Activated CD4-positive, alpha-beta memory T cell treated with anti-CD3 and anti-CD28 coated beads for 36 hours (primary cell): ENCODE measurements at regions not wholly inside any gene's neighbourhood (a gene's known extent, or its start where the extent isn't known, plus 50 kb on each side); places are given as distances from the start of the nearest gene placed in this dataset.

Experiments used
- CTCF ChIA-PET: fragments of 350-600 bp; sonication (Branson Sonifier 250); formaldehyde crosslinking; loops from one replicate; lab custom pipeline; 2021; ENCODE audit warnings: antibody characterized with exemption, inconsistent platforms; lab: Charles Lee
- POLR2A ChIA-PET: fragments of 350-600 bp; sonication (Branson Sonifier 250); formaldehyde crosslinking; loops from one replicate; lab custom pipeline; 2021; ENCODE audit warnings: antibody characterized with exemption; lab: Charles Lee
- DNase-seq: peaks from one replicate; pipeline ENCODE4 v3.0.0-alpha.2; 2020
- H3K27ac Mint-ChIP-seq: one replicate; pipeline ENCODE4 v1.8.0; 2021; ENCODE audit warnings: mixed read lengths
- H3K27me3 Mint-ChIP-seq: one replicate; pipeline ENCODE4 v1.8.0; 2021; ENCODE audit warnings: mixed read lengths
- H3K36me3 Mint-ChIP-seq: one replicate; pipeline ENCODE4 v1.8.0; 2021; ENCODE audit warnings: mixed read lengths
- H3K4me1 Mint-ChIP-seq: one replicate; pipeline ENCODE4 v1.8.0; 2021; ENCODE audit warnings: low read depth, mixed read lengths
- H3K4me3 Mint-ChIP-seq: one replicate; pipeline ENCODE4 v1.8.0; 2021; ENCODE audit warnings: mild to moderate bottlenecking, mixed read lengths
- H3K9me3 Mint-ChIP-seq: one replicate; pipeline ENCODE4 v1.8.0; 2021; ENCODE audit warnings: mixed read lengths
- intact Hi-C: fragments of 100-400 bp; cut with micrococcal nuclease; formaldehyde crosslinking; loops from one replicate; pipeline ENCODE4 v1.15.1; 2023

- Mint-ChIP-seq H3K4me3 (no peak overlapping the region), H3K27ac (no peak overlapping the region), H3K9me3 (peaks cover 3% of the 10 kb centered on the region), H3K4me1 (peaks cover 3% of the 10 kb centered on the region), H3K27me3 (peaks cover 2% of the 10 kb centered on the region), H3K36me3 (no peaks in the 10 kb centered on the region)
- ChIA-PET CTCF (no interaction called here), POLR2A (no interaction called here)
- intact Hi-C loops: loop anchor here (10.0 kb wide), 2 partner anchors 122 to 388 kb away; no protein-coding TSS in a partner anchor
- no peak for DNase-seq
Observed at GRCh38 chr12:127552838-127553237, 714.1 kb upstream of the TMEM132C start.

GRCh38 chr12:127555071-127555470 lies 711.9 kb upstream of the TMEM132C start:
- no peaks in the 10 kb centered on the region for H3K27me3 Mint-ChIP-seq
- H3K4me1 Mint-ChIP-seq: peaks cover 20% of the 10 kb centered on the region
- no peak overlapping the region for H3K4me3 Mint-ChIP-seq
- DNase-seq: no peak
- POLR2A ChIA-PET: no interaction called here
- no peaks in the 10 kb centered on the region for H3K36me3 Mint-ChIP-seq
- CTCF ChIA-PET: no interaction called here
- H3K9me3 Mint-ChIP-seq: peaks cover 6% of the 10 kb centered on the region
- intact Hi-C loops: loop anchor here (5.0 to 10.0 kb wide), 3 partner anchors 120 to 783 kb away; no protein-coding TSS in a partner anchor
- no peak overlapping the region for H3K27ac Mint-ChIP-seq

DNA sequence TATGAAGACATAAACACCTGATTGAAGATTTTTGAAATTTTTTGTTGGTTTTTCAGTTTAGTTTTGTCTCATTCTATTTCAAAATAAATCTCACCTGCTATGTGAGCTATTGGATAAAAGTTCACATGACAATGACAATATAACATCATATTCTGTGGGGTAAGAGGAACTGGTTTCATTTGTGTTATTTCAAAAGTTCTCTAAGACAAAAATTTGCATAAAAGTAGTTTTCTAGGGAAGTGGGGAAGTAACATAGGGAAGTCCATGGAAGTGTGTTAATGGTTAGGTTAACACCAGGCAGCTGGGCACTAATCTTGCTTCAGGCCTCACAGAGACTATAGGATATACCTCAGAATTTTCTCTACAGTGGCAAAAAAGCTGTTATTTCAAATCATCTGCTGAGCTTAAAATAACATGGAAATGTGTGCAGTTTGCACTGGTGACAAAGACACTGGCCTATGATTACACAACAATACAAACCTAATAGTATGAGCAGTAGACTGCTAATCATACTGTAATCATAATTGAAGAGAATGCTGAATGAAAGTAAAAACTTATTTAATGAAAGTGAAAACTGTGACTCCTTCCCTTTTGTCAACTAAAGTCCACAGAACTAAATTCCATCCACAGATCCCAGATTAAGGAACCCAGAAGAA lies 710.6 kb upstream of the TMEM132C start:
- Mint-ChIP-seq H3K27me3 (no peaks in the 10 kb centered on the region), H3K4me1 (peaks cover 22% of the 10 kb centered on the region), H3K36me3 (no peaks in the 10 kb centered on the region), H3K4me3 (no peak overlapping the region), H3K9me3 (peaks cover 9% of the 10 kb centered on the region), H3K27ac (no peak overlapping the region)
- intact Hi-C loops: loop anchor here (5.0 to 10.0 kb wide), 3 partner anchors 118 to 784 kb away; no protein-coding TSS in a partner anchor
- ChIA-PET CTCF (no interaction called here), POLR2A (no interaction called here)
- DNase-seq: no peak

GRCh38 chr12:127558361-127558760 lies 708.6 kb upstream of the TMEM132C start:
- H3K27ac Mint-ChIP-seq: peak overlapping the region; percentile 53
- intact Hi-C loops: loop anchor here (2.0 to 10.0 kb wide), 4 partner anchors 70 to 786 kb away; no protein-coding TSS in a partner anchor
- CTCF ChIA-PET: no interaction called here

DNA sequence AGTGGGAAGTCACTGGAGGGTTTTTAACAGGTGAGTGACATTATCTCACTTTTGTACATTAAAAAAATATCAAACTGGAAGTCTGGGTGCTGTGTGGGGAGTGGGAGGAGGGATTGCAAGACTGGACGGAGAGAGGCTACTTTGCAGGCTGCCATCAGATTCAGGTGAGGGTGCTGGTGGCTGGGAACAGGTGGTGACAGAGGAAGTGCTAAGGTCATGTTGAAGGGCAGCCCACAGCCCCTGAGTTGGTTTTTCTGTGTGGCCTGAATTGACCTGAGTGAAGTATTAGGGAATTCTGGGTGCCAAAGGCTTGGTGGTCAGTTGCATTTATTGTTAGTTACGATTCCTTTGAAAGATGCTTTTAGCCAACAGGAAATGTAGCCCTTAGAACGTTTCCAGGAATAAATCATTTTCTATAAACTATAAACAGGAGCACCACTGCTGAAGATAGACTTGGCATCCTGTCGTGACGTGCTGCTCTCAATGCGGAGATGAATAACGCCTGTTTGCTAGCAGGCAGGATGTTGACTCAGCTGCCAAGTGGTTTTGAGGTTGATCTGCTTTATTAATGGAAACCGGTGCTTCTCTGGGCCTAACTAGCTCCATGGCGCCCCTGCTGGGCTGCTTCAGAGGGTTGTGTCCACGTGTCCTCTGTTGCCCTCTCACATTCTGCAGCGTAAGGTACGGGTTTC lies 707.5 kb upstream of the TMEM132C start:
- POLR2A ChIA-PET: no interaction called here
- intact Hi-C loops: loop anchor here (2.0 to 10.0 kb wide), 4 partner anchors 71 to 787 kb away; no protein-coding TSS in a partner anchor
- peak; percentile 89 for DNase-seq
- no peaks in the 10 kb centered on the region for H3K27me3 Mint-ChIP-seq
- H3K9me3 Mint-ChIP-seq: peaks cover 6% of the 10 kb centered on the region
- no peak overlapping the region for H3K4me3 Mint-ChIP-seq
- H3K4me1 Mint-ChIP-seq: peaks cover 22% of the 10 kb centered on the region
- no peaks in the 10 kb centered on the region for H3K36me3 Mint-ChIP-seq
- peak overlapping the region; percentile 85 for H3K27ac Mint-ChIP-seq
- CTCF ChIA-PET: interaction anchor here (1.0 to 1.4 kb wide), 2 partner anchors 118 to 178 kb away, joined by 3 to 4 read pairs; no protein-coding TSS in a partner anchor

More at GRCh38 chr12:127558361-127558760, 708.6 kb upstream of the TMEM132C start:
- Mint-ChIP-seq H3K4me3 (no peak overlapping the region), H3K4me1 (peaks cover 22% of the 10 kb centered on the region), H3K36me3 (no peaks in the 10 kb centered on the region), H3K9me3 (peaks cover 6% of the 10 kb centered on the region), H3K27me3 (no peaks in the 10 kb centered on the region)
- no peak for DNase-seq
- POLR2A ChIA-PET: no interaction called here

DNA sequence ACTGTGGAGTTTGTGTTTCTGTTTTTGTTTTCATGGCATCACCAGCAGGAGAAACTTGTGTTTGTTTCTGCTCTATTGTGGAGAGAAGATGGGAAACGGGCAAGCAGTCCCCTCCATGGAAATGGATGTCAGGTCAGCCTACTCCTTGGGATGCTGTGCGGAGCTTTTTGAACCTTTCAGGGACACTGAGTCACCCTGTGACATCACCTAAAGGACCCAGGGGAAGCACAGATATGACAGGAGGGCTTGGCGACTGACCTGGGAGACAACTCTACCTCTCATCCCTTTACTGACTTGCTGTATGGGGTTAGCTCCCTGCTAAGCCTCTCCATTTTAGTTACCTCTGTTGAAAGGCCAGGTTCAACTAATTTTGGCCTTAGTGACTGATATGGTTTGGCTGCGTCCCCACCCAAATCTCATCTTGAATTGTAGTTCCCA lies 706.9 kb upstream of the TMEM132C start:
- DNase-seq: no peak
- CTCF ChIA-PET: interaction anchor here (1.0 to 1.4 kb wide), 2 partner anchors 117 to 179 kb away, joined by 3 to 4 read pairs; no protein-coding TSS in a partner anchor
- intact Hi-C loops: no loop called here

DNA sequence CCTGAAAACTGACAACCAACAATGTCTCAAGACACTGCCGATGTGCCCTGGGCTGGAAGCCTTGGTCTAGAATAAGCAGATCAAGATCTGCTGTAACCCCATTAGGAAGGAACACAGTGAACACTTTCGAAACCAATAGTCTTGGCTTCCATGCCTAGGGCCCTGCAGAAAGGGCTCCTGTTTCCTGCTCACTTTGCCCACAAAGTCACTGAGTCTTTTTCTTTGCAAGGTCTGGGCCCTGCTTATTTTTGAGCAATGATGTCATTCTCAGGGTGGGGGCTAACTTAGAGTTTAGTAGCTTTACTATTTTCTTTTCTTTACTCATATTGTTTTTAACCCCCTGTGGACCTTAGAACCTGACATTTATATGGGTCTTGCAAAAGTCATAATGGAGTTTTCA lies 704.2 kb upstream of the TMEM132C start:
- no peaks in the 10 kb centered on the region for H3K36me3 Mint-ChIP-seq
- POLR2A ChIA-PET: no interaction called here
- H3K9me3 Mint-ChIP-seq: peaks cover 14% of the 10 kb centered on the region
- H3K4me3 Mint-ChIP-seq: no peak overlapping the region
- H3K4me1 Mint-ChIP-seq: peaks cover 18% of the 10 kb centered on the region
- intact Hi-C loops: no loop called here
- no peak for DNase-seq
- CTCF ChIA-PET: no interaction called here
- H3K27me3 Mint-ChIP-seq: no peaks in the 10 kb centered on the region
- no peak overlapping the region for H3K27ac Mint-ChIP-seq

More for the DNA sequence above, 706.9 kb upstream of the TMEM132C start:
- H3K36me3 Mint-ChIP-seq: no peaks in the 10 kb centered on the region
- H3K9me3 Mint-ChIP-seq: peaks cover 6% of the 10 kb centered on the region
- peaks cover 22% of the 10 kb centered on the region for H3K4me1 Mint-ChIP-seq
- no peaks in the 10 kb centered on the region for H3K27me3 Mint-ChIP-seq
- no peak overlapping the region for H3K4me3 Mint-ChIP-seq
- POLR2A ChIA-PET: no interaction called here
- peak overlapping the region; percentile 85 for H3K27ac Mint-ChIP-seq

- no peak overlapping the region for H3K27ac Mint-ChIP-seq
- H3K4me1 Mint-ChIP-seq: peaks cover 2% of the 10 kb centered on the region
- peaks cover 15% of the 10 kb centered on the region for H3K9me3 Mint-ChIP-seq
- ChIA-PET CTCF (no interaction called here), POLR2A (no interaction called here)
- H3K4me3 Mint-ChIP-seq: no peak overlapping the region
- no peaks in the 10 kb centered on the region for H3K36me3 Mint-ChIP-seq
- intact Hi-C loops: no loop called here
- no peak for DNase-seq
- no peaks in the 10 kb centered on the region for H3K27me3 Mint-ChIP-seq
Observed at GRCh38 chr12:127565241-127565640, 701.7 kb upstream of the TMEM132C start.

DNA sequence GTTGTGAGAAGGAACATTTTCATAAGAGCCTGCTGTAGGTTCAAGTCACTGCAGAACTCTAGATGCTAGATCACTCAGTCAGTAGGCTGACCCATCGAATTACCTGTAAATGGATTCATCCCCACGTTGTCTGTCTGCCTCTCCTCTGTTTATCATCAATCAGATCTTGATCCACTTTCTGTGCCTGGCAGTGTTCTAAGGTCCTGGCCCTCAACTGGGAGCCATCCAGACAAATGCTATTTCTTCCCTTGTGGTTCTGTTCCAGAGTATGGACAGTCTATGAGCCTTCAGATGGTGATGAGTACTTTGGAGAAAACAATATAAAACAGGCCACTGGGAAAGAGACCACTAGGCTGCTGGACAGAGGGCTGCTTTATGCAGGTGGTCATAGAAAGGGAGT lies 699.4 kb upstream of the TMEM132C start:
- no peak for DNase-seq
- Mint-ChIP-seq H3K4me1 (no peaks in the 10 kb centered on the region), H3K27me3 (no peaks in the 10 kb centered on the region), H3K4me3 (no peak overlapping the region), H3K27ac (no peak overlapping the region), H3K36me3 (no peaks in the 10 kb centered on the region), H3K9me3 (peaks cover 12% of the 10 kb centered on the region)
- POLR2A ChIA-PET: no interaction called here
- CTCF ChIA-PET: no interaction called here
- intact Hi-C loops: no loop called here

GRCh38 chr12:127570387-127570786 lies 696.6 kb upstream of the TMEM132C start:
- ChIA-PET CTCF (interaction anchor here (0.7 kb wide), 1 partner anchor 1253 kb away, joined by 3 read pairs; the partner anchor contains the start of gene SLC15A4), POLR2A (no interaction called here)
- H3K27ac Mint-ChIP-seq: no peak overlapping the region
- no peak overlapping the region for H3K4me3 Mint-ChIP-seq
- peaks cover 12% of the 10 kb centered on the region for H3K9me3 Mint-ChIP-seq
- intact Hi-C loops: no loop called here
- no peaks in the 10 kb centered on the region for H3K27me3 Mint-ChIP-seq
- no peak for DNase-seq
- no peaks in the 10 kb centered on the region for H3K4me1 Mint-ChIP-seq
- H3K36me3 Mint-ChIP-seq: no peaks in the 10 kb centered on the region

DNA sequence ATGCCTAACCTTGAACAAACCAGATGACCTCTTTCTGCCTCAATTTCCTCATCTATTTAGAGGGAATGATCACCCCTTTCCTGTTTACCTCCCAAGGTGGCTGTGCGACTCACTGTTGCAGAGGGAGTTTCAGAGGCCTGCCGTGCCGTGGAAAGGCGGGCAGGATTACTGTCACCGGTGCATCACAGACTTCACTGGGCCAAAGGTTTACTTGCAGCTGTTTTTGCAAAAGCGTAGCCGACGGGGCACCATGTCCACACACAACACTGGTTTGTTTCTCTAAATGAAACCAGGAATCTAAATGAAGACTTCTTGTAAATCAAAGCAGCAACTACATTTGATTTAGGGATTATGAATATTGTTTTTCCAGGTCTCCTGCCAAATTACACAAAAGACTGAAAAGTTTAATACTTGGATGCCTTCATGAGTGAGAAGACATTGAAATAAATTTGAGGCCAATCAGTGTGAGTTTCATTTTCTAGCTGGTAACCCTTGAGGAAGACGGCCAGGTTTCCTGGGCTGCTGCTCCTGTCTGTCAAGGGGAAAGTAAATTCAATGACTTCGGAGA lies 696.1 kb upstream of the TMEM132C start:
- POLR2A ChIA-PET: no interaction called here
- intact Hi-C loops: no loop called here

DNA sequence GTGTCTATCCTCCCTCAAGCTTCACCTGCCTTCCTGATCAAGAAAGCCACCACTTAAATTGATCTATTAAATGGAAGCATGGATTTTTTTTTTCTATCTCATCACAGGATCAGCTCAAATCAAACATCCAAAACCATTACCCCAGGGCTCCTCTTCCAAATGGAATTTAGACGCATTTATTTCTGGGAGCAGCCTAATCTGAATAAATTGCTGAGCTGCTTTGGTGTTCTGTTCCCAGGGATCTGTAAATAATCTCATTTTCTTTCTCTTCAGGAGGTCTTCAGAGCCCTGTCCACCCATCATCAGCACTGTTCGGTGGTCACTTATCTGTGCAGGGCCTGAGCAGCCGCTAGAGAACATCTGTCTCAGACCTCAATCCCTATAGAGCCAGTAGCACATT lies 695.4 kb upstream of the TMEM132C start:
- peaks cover 9% of the 10 kb centered on the region for H3K9me3 Mint-ChIP-seq
- H3K4me1 Mint-ChIP-seq: no peaks in the 10 kb centered on the region
- H3K27ac Mint-ChIP-seq: no peak overlapping the region
- DNase-seq: no peak
- H3K36me3 Mint-ChIP-seq: no peaks in the 10 kb centered on the region
- H3K27me3 Mint-ChIP-seq: no peaks in the 10 kb centered on the region
- POLR2A ChIA-PET: no interaction called here
- CTCF ChIA-PET: no interaction called here
- intact Hi-C loops: no loop called here
- no peak overlapping the region for H3K4me3 Mint-ChIP-seq

More for the DNA sequence above, 696.1 kb upstream of the TMEM132C start:
- no peaks in the 10 kb centered on the region for H3K36me3 Mint-ChIP-seq
- no peaks in the 10 kb centered on the region for H3K4me1 Mint-ChIP-seq
- peaks cover 12% of the 10 kb centered on the region for H3K9me3 Mint-ChIP-seq
- no peak for DNase-seq
- CTCF ChIA-PET: no interaction called here
- no peaks in the 10 kb centered on the region for H3K27me3 Mint-ChIP-seq
- H3K4me3 Mint-ChIP-seq: no peak overlapping the region
- H3K27ac Mint-ChIP-seq: no peak overlapping the region
